ENCODE measurements at regions not wholly inside any gene's neighbourhood (a gene's known extent, or its start where the extent isn't known, plus 50 kb on each side); places are given as distances from the start of the nearest gene placed in this dataset.

DNA sequence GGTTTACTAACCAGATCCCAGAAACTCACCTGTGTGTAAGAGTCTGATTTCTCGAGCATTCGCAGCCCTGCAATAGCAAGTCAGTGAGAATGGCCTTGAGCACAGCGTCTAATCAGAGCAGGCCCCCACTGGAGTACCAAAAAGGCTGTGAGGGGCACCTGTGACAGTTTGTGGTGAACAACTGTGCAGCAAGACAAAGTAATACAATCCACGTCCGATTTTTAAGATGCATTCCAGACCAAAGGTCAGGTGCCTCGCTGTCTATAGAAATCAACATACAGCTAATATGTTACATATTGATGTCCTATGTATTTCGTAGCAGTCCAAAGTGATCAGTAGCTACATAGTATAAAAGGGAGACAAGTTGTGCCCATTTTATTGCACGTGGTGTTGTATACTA lies 55.7 kb upstream of the BOD1 start:
- no peak overlapping the region for H4K8ac ChIP-seq (ENCODE audit: low read depth in 2 of 2, low read length in 2 of 2)
- ATAC-seq (ENCODE audit: low read depth) = no peak
- no peaks in the 10 kb centered on the region for H4K20me1 ChIP-seq (ENCODE audit: insufficient read depth, low read length)
- peaks cover 28% of the 10 kb centered on the region for H3K27me3 ChIP-seq (ENCODE audit: control insufficient read depth, insufficient read depth, low read length)
- H3K23ac ChIP-seq (ENCODE audit: low read depth, low read length) = no peak overlapping the region
- TF ChIP-seq CEBPB (IDR thresholded peaks at IDR 0.05; ENCODE audit: low read depth, low read length) = no peak
- TF ChIP-seq, protein P1, sequence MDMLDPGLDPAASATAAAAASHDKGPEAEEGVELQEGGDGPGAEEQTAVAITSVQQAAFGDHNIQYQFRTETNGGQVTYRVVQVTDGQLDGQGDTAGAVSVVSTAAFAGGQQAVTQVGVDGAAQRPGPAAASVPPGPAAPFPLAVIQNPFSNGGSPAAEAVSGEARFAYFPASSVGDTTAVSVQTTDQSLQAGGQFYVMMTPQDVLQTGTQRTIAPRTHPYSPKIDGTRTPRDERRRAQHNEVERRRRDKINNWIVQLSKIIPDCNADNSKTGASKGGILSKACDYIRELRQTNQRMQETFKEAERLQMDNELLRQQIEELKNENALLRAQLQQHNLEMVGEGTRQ (IDR thresholded peaks at IDR 0.05; ENCODE audit: low read depth, low read length) = no peak
- TF ChIP-seq RAD21 (IDR thresholded peaks at IDR 0.05; ENCODE audit: low read length) = no peak
- TF ChIP-seq RFX5 (IDR thresholded peaks at IDR 0.05; ENCODE audit: low read depth, low read length) = no peak
- TF ChIP-seq MXI1 (IDR thresholded peaks at IDR 0.05; ENCODE audit: borderline replicate concordance, low read depth, low read length) = no peak
- no peak for TF ChIP-seq BHLHE40 (IDR thresholded peaks at IDR 0.05; ENCODE audit: low read depth, low read length)
- no peak for TF ChIP-seq CHD1 (IDR thresholded peaks at IDR 0.05; ENCODE audit: low read depth, low read length)
- no peak for TF ChIP-seq FOS (IDR thresholded peaks at IDR 0.05; ENCODE audit: low read depth, low read length)
- TF ChIP-seq, protein P2, sequence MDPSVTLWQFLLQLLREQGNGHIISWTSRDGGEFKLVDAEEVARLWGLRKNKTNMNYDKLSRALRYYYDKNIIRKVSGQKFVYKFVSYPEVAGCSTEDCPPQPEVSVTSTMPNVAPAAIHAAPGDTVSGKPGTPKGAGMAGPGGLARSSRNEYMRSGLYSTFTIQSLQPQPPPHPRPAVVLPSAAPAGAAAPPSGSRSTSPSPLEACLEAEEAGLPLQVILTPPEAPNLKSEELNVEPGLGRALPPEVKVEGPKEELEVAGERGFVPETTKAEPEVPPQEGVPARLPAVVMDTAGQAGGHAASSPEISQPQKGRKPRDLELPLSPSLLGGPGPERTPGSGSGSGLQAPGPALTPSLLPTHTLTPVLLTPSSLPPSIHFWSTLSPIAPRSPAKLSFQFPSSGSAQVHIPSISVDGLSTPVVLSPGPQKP (IDR thresholded peaks at IDR 0.05; ENCODE audit: borderline replicate concordance, low read depth, low read length) = no peak
- TF ChIP-seq, protein P3, sequence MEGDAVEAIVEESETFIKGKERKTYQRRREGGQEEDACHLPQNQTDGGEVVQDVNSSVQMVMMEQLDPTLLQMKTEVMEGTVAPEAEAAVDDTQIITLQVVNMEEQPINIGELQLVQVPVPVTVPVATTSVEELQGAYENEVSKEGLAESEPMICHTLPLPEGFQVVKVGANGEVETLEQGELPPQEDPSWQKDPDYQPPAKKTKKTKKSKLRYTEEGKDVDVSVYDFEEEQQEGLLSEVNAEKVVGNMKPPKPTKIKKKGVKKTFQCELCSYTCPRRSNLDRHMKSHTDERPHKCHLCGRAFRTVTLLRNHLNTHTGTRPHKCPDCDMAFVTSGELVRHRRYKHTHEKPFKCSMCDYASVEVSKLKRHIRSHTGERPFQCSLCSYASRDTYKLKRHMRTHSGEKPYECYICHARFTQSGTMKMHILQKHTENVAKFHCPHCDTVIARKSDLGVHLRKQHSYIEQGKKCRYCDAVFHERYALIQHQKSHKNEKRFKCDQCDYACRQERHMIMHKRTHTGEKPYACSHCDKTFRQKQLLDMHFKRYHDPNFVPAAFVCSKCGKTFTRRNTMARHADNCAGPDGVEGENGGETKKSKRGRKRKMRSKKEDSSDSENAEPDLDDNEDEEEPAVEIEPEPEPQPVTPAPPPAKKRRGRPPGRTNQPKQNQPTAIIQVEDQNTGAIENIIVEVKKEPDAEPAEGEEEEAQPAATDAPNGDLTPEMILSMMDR (conservative IDR thresholded peaks at IDR 0.05; ENCODE audit: low read depth, low read length) = no peak
- TF ChIP-seq MAZ (IDR thresholded peaks at IDR 0.05; ENCODE audit: borderline replicate concordance, low read depth, low read length) = no peak
- TF ChIP-seq POLR2A (IDR thresholded peaks at IDR 0.05; ENCODE audit: low read depth, low read length) = no peak
- no peak for TF ChIP-seq SMC3 (IDR thresholded peaks at IDR 0.05; ENCODE audit: low read depth, low read length)
- no peak for TF ChIP-seq MAFK (IDR thresholded peaks at IDR 0.05; ENCODE audit: low read depth, low read length)
- TF ChIP-seq NFE2L2 (IDR thresholded peaks at IDR 0.05; ENCODE audit: low read depth, low read length) = no peak
- TF ChIP-seq RCOR1 (IDR thresholded peaks at IDR 0.05; ENCODE audit: insufficient replicate concordance, low read length) = no peak
- dilution Hi-C loops (cut with HindIII; ENCODE audit: low sequenced_read_pairs, unreplicated experiment) (no loop called here), intact Hi-C loops (cut with micrococcal nuclease) (no loop called here), in situ Hi-C loops (cut with MboI; ENCODE audit: low sequenced_read_pairs) (no loop called here)
- H3K36me3 ChIP-seq (ENCODE audit: control insufficient read depth, insufficient read depth, low read length) = no peaks in the 10 kb centered on the region
- no peak overlapping the region for H2BK120ac ChIP-seq (ENCODE audit: low read depth, low read length)
- H2AFZ ChIP-seq (replicated peaks; ENCODE audit: low read length, poor library complexity) = no peak overlapping the region
- H3K27ac ChIP-seq (ENCODE audit: insufficient read depth, low read length) = no peak overlapping the region
- no peak overlapping the region for H2BK20ac ChIP-seq (ENCODE audit: low read depth, low read length)
- no peak for DNase-seq
- H3K4ac ChIP-seq (ENCODE audit: low read depth, low read length) = no peak overlapping the region
- no peak overlapping the region for H4K5ac ChIP-seq (ENCODE audit: low read depth, low read length)
- no peaks in the 10 kb centered on the region for H3K9me1 ChIP-seq (ENCODE audit: insufficient read depth, low read length)
- no peak overlapping the region for H4K91ac ChIP-seq (ENCODE audit: insufficient read depth, low read depth, low read length)
- H3K79me1 ChIP-seq (ENCODE audit: low read depth in 1 of 2, low read length in 2 of 2) = no peaks in the 10 kb centered on the region
- CTCF ChIA-PET = no interaction called here
- H2AK5ac ChIP-seq (ENCODE audit: low read depth, low read length) = no peak overlapping the region
- H3K9ac ChIP-seq (ENCODE audit: low read depth, low read length) = no peak overlapping the region
- WGBS, 2 experiments (ENCODE audit: extremely low coverage in 2 of 2, insufficient read length in 1 of 2) = 77% methylated on average over 3 of the region's 8 CpGs; no CpG with 5 or more reads in 1 of the 2 experiments
- H3K4me1 ChIP-seq (ENCODE audit: control insufficient read depth, insufficient read depth, low read length) = no peaks in the 10 kb centered on the region
- H2BK15ac ChIP-seq (ENCODE audit: low read depth, low read length) = no peak overlapping the region
- POLR2A ChIA-PET (ENCODE audit: unreplicated experiment) = no interaction called here
- H2BK5ac ChIP-seq (ENCODE audit: low read depth, low read length, poor library complexity, severe bottlenecking) = no peak overlapping the region
- H3K9me3 ChIP-seq (ENCODE audit: control insufficient read depth, insufficient read depth, low read length) = peaks cover 9% of the 10 kb centered on the region
- H3K4me2 ChIP-seq (ENCODE audit: low read depth, low read length) = no peak overlapping the region
- H3K56ac ChIP-seq (ENCODE audit: extremely low read depth, insufficient read depth, low read length) = no peak overlapping the region
- BruUV-seq (replicated peaks) = no TSS peak
- no peak overlapping the region for H3K14ac ChIP-seq (replicated peaks; ENCODE audit: low read depth, low read length)
- no peak overlapping the region for H3K4me3 ChIP-seq (ENCODE audit: insufficient read depth, low read depth, low read length)
- no peak overlapping the region for H3K18ac ChIP-seq (ENCODE audit: low read depth, low read length)
- no peak overlapping the region for H2AK9ac ChIP-seq (replicated peaks; ENCODE audit: low read depth, low read length, poor library complexity)
